ENCODE measurements at regions not wholly inside any gene's neighbourhood (a gene's known extent, or its start where the extent isn't known, plus 50 kb on each side); places are given as distances from the start of the nearest gene placed in this dataset.

GRCh38 chr18:66707473-66707872 is 103.6 kb upstream of the CDH19 start:
- TF ChIP-seq TEAD4 (IDR thresholded peaks at IDR 0.05) (no peak), ZBTB7A (IDR thresholded peaks at IDR 0.05; ENCODE audit: low read depth) (no peak), FOXM1 (IDR thresholded peaks at IDR 0.05; ENCODE audit: borderline replicate concordance, low read depth) (no peak), EGR1 (IDR thresholded peaks at IDR 0.05) (no peak)

- no peak for TF ChIP-seq CEBPB (IDR thresholded peaks at IDR 0.05)
- TF ChIP-seq REST (IDR thresholded peaks at IDR 0.05; ENCODE audit: low read depth), result no peak
- TF ChIP-seq USF1 (IDR thresholded peaks at IDR 0.05), result no peak
- no peak for TF ChIP-seq ZBTB7A (IDR thresholded peaks at IDR 0.05; ENCODE audit: low read depth)
- no peak for TF ChIP-seq TCF12 (IDR thresholded peaks at IDR 0.05; ENCODE audit: low read depth)
- no peak for TF ChIP-seq CREB1 (IDR thresholded peaks at IDR 0.05; ENCODE audit: low read depth)
- TF ChIP-seq TAF1 (IDR thresholded peaks at IDR 0.05; ENCODE audit: low read depth), result no peak
- TF ChIP-seq NFIC (IDR thresholded peaks at IDR 0.05), result no peak
- TF ChIP-seq MAX (IDR thresholded peaks at IDR 0.05), result no peak
- TF ChIP-seq RAD21 (IDR thresholded peaks at IDR 0.05; ENCODE audit: low read depth), result no peak
- TF ChIP-seq FOXM1 (IDR thresholded peaks at IDR 0.05; ENCODE audit: borderline replicate concordance, low read depth), result no peak
- TF ChIP-seq EGR1 (IDR thresholded peaks at IDR 0.05), result no peak
- TF ChIP-seq EP300 (IDR thresholded peaks at IDR 0.05; ENCODE audit: borderline replicate concordance), result no peak
- TF ChIP-seq YY1 (IDR thresholded peaks at IDR 0.05; ENCODE audit: low read depth), result no peak
- no peak for TF ChIP-seq TEAD4 (IDR thresholded peaks at IDR 0.05)
These were observed 91.4 kb upstream of the CDH19 start for GRCh38 chr18:66695281-66695680.

- TF ChIP-seq EP300 (IDR thresholded peaks at IDR 0.05; ENCODE audit: borderline replicate concordance) (no peak), USF1 (IDR thresholded peaks at IDR 0.05) (no peak), ZBTB7A (IDR thresholded peaks at IDR 0.05; ENCODE audit: low read depth) (no peak), RAD21 (IDR thresholded peaks at IDR 0.05; ENCODE audit: low read depth) (no peak), CEBPB (IDR thresholded peaks at IDR 0.05) (no peak)
These were observed 91.0 kb upstream of the CDH19 start for GRCh38 chr18:66694852-66695251.

GRCh38 chr18:66687635-66688034 is 83.7 kb upstream of the CDH19 start:
- no peak for TF ChIP-seq TCF12 (IDR thresholded peaks at IDR 0.05; ENCODE audit: low read depth)
- TF ChIP-seq YY1 (IDR thresholded peaks at IDR 0.05; ENCODE audit: low read depth), result no peak
- TF ChIP-seq RAD21 (IDR thresholded peaks at IDR 0.05; ENCODE audit: low read depth), result no peak
- TF ChIP-seq EGR1 (IDR thresholded peaks at IDR 0.05), result no peak
- TF ChIP-seq CEBPB (IDR thresholded peaks at IDR 0.05), result no peak
- TF ChIP-seq CREB1 (IDR thresholded peaks at IDR 0.05; ENCODE audit: low read depth), result no peak
- TF ChIP-seq ZBTB7A (IDR thresholded peaks at IDR 0.05; ENCODE audit: low read depth), result no peak
- TF ChIP-seq TAF1 (IDR thresholded peaks at IDR 0.05; ENCODE audit: low read depth), result no peak
- no peak for TF ChIP-seq NFIC (IDR thresholded peaks at IDR 0.05)
- TF ChIP-seq TEAD4 (IDR thresholded peaks at IDR 0.05), result no peak
- TF ChIP-seq FOXM1 (IDR thresholded peaks at IDR 0.05; ENCODE audit: borderline replicate concordance, low read depth), result no peak

GRCh38 chr18:66682855-66683322 is 79.0 kb upstream of the CDH19 start:
- TF ChIP-seq NFIC (IDR thresholded peaks at IDR 0.05) (no peak), EP300 (IDR thresholded peaks at IDR 0.05; ENCODE audit: borderline replicate concordance) (no peak), CEBPB (IDR thresholded peaks at IDR 0.05) (no peak)

GRCh38 chr18:66676699-66677098 is 72.8 kb upstream of the CDH19 start:
- TF ChIP-seq TCF12 (IDR thresholded peaks at IDR 0.05; ENCODE audit: low read depth), result no peak

GRCh38 chr18:66674286-66674685 is 70.4 kb upstream of the CDH19 start:
- TF ChIP-seq FOXM1 (IDR thresholded peaks at IDR 0.05; ENCODE audit: borderline replicate concordance, low read depth) (no peak), EGR1 (IDR thresholded peaks at IDR 0.05) (no peak), USF1 (IDR thresholded peaks at IDR 0.05) (no peak), TCF12 (IDR thresholded peaks at IDR 0.05; ENCODE audit: low read depth) (no peak), CREB1 (IDR thresholded peaks at IDR 0.05; ENCODE audit: low read depth) (no peak), REST (IDR thresholded peaks at IDR 0.05; ENCODE audit: low read depth) (no peak), ZBTB7A (IDR thresholded peaks at IDR 0.05; ENCODE audit: low read depth) (no peak), MAX (IDR thresholded peaks at IDR 0.05) (no peak), RAD21 (IDR thresholded peaks at IDR 0.05; ENCODE audit: low read depth) (no peak), NFIC (IDR thresholded peaks at IDR 0.05) (no peak), EP300 (IDR thresholded peaks at IDR 0.05; ENCODE audit: borderline replicate concordance) (no peak), TAF1 (IDR thresholded peaks at IDR 0.05; ENCODE audit: low read depth) (no peak), TEAD4 (IDR thresholded peaks at IDR 0.05) (no peak), YY1 (IDR thresholded peaks at IDR 0.05; ENCODE audit: low read depth) (no peak)
